ENCODE measurements at regions not wholly inside any gene's neighbourhood (a gene's known extent, or its start where the extent isn't known, plus 50 kb on each side); places are given as distances from the start of the nearest gene placed in this dataset.

- Histone ChIP-seq H3K9me3 (ENCODE audit: control insufficient read depth in 2 of 3, insufficient read depth in 1 of 3, low read length in 3 of 3) (no peaks in the 10 kb centered on the region), H3K9ac (ENCODE audit: low read length in 3 of 3) (no peak overlapping the region), H3K27ac (ENCODE audit: low read depth in 2 of 2, low read length in 2 of 2) (no peak overlapping the region), H3K27me3 (ENCODE audit: control insufficient read depth, insufficient read depth, low read length) (no peaks in the 10 kb centered on the region), H3K4me3 (ENCODE audit: low read length in 3 of 3) (no peak overlapping the region), H3K36me3 (ENCODE audit: control insufficient read depth in 2 of 3, insufficient read depth in 3 of 3, low read length in 3 of 3) (no peaks in the 10 kb centered on the region), H3K4me1 (ENCODE audit: control insufficient read depth in 2 of 3, insufficient read depth in 2 of 3, low read depth in 1 of 3, low read length in 3 of 3) (no peaks in the 10 kb centered on the region)
- TF ChIP-seq CTCF (IDR thresholded peaks at IDR 0.05; ENCODE audit: borderline replicate concordance, extremely low read depth, insufficient read depth), result no peak
- no peak for FAIRE-seq
- intact Hi-C loops (cut with DNase I), result no loop called here
- DNase-seq, result no peak
Observed at GRCh38 chr2:177037569-177037968, 175.0 kb upstream of the HNRNPA3 start.

DNA sequence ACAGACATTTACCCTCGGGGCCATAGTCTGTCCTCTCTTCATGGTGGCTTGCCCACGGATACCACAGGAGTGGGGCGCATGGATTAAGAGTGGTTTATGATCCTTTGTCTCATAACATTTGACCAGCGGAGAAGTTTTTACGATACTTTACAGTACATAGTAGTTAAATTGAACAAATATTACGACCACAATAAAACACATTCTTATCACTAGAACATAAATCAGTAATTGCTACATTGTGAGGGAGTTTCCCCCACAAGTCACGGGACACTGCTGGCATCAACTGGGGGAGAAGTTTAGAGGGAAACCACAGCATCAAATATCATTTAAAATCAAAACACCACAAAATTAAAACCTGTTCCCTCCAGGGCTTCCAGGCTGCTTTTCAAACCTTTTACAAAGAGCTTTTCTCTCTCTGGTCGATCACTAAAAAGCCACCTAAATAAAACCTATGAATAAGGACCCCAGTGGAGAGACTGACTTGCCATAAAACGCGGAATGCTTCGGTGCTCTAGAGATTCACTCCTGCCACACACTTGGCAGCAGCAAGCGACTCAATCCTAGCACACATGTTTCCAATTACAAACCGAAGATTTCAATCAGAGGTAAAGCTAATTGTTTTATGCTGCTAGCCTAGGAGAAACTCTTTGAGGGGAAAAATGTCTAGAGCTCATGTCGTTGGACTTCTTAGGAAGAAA lies 173.7 kb upstream of the HNRNPA3 start:
- FAIRE-seq, result no peak
- H3K27ac ChIP-seq (ENCODE audit: low read depth in 2 of 2, low read length in 2 of 2), result no peak overlapping the region
- H3K36me3 ChIP-seq (ENCODE audit: control insufficient read depth in 2 of 3, insufficient read depth in 3 of 3, low read length in 3 of 3), result no peaks in the 10 kb centered on the region
- DNase-seq, result peak in 2 of 5 donors; percentile 39 to 43
- no peak overlapping the region for H3K4me3 ChIP-seq (ENCODE audit: low read length in 3 of 3)
- H3K4me1 ChIP-seq (ENCODE audit: control insufficient read depth in 2 of 3, insufficient read depth in 2 of 3, low read depth in 1 of 3, low read length in 3 of 3), result no peaks in the 10 kb centered on the region
- no peaks in the 10 kb centered on the region for H3K9me3 ChIP-seq (ENCODE audit: control insufficient read depth in 2 of 3, insufficient read depth in 1 of 3, low read length in 3 of 3)
- no peaks in the 10 kb centered on the region for H3K27me3 ChIP-seq (ENCODE audit: control insufficient read depth, insufficient read depth, low read length)
- intact Hi-C loops (cut with DNase I), result no loop called here
- no peak for TF ChIP-seq CTCF (IDR thresholded peaks at IDR 0.05; ENCODE audit: borderline replicate concordance, extremely low read depth, insufficient read depth)
- no peak overlapping the region for H3K9ac ChIP-seq (ENCODE audit: low read length in 3 of 3)

DNA sequence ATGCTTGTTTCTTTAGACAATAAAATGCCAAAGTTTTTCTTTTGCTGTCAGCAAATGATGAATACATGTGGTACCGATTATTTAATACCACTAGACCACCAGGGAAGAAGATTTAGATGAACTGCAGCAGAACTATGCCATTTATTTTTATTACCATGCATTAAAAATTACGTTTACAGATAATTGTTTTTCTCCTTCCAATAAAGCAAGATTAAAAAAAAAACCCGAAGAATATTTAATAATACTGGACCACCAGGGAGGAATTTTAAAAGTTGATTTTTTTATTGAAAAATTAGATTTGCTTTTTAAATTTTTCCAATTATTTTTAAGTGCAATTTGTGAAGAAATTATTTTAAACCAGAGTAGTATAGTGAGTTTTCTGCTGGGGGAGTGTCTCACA lies 170.3 kb upstream of the HNRNPA3 start:
- Histone ChIP-seq H3K36me3 (ENCODE audit: control insufficient read depth in 2 of 3, insufficient read depth in 3 of 3, low read length in 3 of 3) (no peaks in the 10 kb centered on the region), H3K9me3 (ENCODE audit: control insufficient read depth in 2 of 3, insufficient read depth in 1 of 3, low read length in 3 of 3) (no peaks in the 10 kb centered on the region), H3K4me3 (ENCODE audit: low read length in 3 of 3) (no peak overlapping the region), H3K9ac (ENCODE audit: low read length in 3 of 3) (no peak overlapping the region), H3K27me3 (ENCODE audit: control insufficient read depth, insufficient read depth, low read length) (no peaks in the 10 kb centered on the region), H3K4me1 (ENCODE audit: control insufficient read depth in 2 of 3, insufficient read depth in 2 of 3, low read depth in 1 of 3, low read length in 3 of 3) (no peaks in the 10 kb centered on the region), H3K27ac (ENCODE audit: low read depth in 2 of 2, low read length in 2 of 2) (no peak overlapping the region)
- FAIRE-seq, result no peak
- no peak for DNase-seq
- intact Hi-C loops (cut with DNase I), result no loop called here
- TF ChIP-seq CTCF (IDR thresholded peaks at IDR 0.05; ENCODE audit: borderline replicate concordance, extremely low read depth, insufficient read depth), result no peak

DNA sequence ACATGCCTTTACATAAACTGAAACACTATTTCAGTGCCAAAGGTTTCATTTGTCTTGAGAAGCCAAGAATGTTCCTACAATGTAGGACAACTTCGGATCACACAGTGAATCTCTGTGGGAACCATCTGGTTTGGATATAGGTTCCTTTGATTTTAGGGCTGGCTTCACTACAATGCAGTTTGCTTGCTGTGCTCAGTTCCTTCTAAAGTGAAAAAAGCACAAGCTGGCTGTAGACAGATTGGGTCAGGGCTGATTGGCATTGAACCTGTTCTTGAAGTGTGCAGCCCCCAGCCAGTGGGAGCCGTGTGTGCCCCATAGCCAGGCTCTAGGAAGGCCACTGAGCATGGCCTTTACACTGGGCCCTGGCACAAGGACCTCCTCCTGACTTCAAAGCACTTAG lies 167.9 kb upstream of the HNRNPA3 start:
- H3K27ac ChIP-seq (ENCODE audit: low read depth in 2 of 2, low read length in 2 of 2), result no peak overlapping the region
- intact Hi-C loops (cut with DNase I), result no loop called here
- no peaks in the 10 kb centered on the region for H3K9me3 ChIP-seq (ENCODE audit: control insufficient read depth in 2 of 3, insufficient read depth in 1 of 3, low read length in 3 of 3)
- H3K9ac ChIP-seq (ENCODE audit: low read length in 3 of 3), result no peak overlapping the region
- TF ChIP-seq CTCF (IDR thresholded peaks at IDR 0.05; ENCODE audit: borderline replicate concordance, extremely low read depth, insufficient read depth), result no peak
- DNase-seq, result no peak
- no peak overlapping the region for H3K4me3 ChIP-seq (ENCODE audit: low read length in 3 of 3)
- no peaks in the 10 kb centered on the region for H3K36me3 ChIP-seq (ENCODE audit: control insufficient read depth in 2 of 3, insufficient read depth in 3 of 3, low read length in 3 of 3)
- no peaks in the 10 kb centered on the region for H3K27me3 ChIP-seq (ENCODE audit: control insufficient read depth, insufficient read depth, low read length)
- H3K4me1 ChIP-seq (ENCODE audit: control insufficient read depth in 2 of 3, insufficient read depth in 2 of 3, low read depth in 1 of 3, low read length in 3 of 3), result no peaks in the 10 kb centered on the region
- FAIRE-seq, result no peak
